ENCODE measurements at regions not wholly inside any gene's neighbourhood (a gene's known extent, or its start where the extent isn't known, plus 50 kb on each side); places are given as distances from the start of the nearest gene placed in this dataset.

GRCh38 chr10:36385693-36386092 lies 739.7 kb upstream of the ANKRD30A start:
- TF ChIP-seq CTCF (IDR thresholded peaks at IDR 0.05; ENCODE audit: low read depth, low read length) (no peak), EZH2phosphoT487 (IDR thresholded peaks at IDR 0.05; ENCODE audit: low read depth) (no peak)

All from OCI-LY3 (cell line).